HepG2 (cell line): ENCODE measurements at regions not wholly inside any gene's neighbourhood (a gene's known extent, or its start where the extent isn't known, plus 50 kb on each side); places are given as distances from the start of the nearest gene placed in this dataset.

Experiments used
- CREM ChIP-seq, 2 experiments: sonication (generic) in 1 of 2; formaldehyde crosslinking in 1 of 2; IDR thresholded peaks; 2 replicates each; pipeline versions ENCODE4 v1.4.0 to v1.6.1; 2016 to 2020; ENCODE audit warnings: antibody characterized with exemption in 1 of 2, mild to moderate bottlenecking in 1 of 2, missing genetic modification reagents in 1 of 2
- KLF6 ChIP-seq: IDR thresholded peaks from 2 replicates; pipeline ENCODE4 v1.8.0; 2016; ENCODE audit warnings: missing biosample characterization, missing genetic modification reagents
- NR2F1 ChIP-seq, 2 experiments: fragments of 450-650 bp in 1 of 2; formaldehyde crosslinking in 1 of 2; IDR thresholded peaks; 2 replicates each; pipeline versions ENCODE4 v1.5.0 to v1.6.1; 2016 to 2020; ENCODE audit warnings: mild to moderate bottlenecking in 1 of 2, missing compliant biosample characterization in 1 of 2, missing genetic modification reagents in 1 of 2, moderate library complexity in 1 of 2
- ONECUT2 ChIP-seq: sonication (generic); formaldehyde crosslinking; IDR thresholded peaks from 2 replicates; pipeline ENCODE4 v1.4.0; 2020; ENCODE audit warnings: missing genetic modification reagents
- SALL1 ChIP-seq: sonication (generic); formaldehyde crosslinking; IDR thresholded peaks from 2 replicates; pipeline ENCODE4 v1.8.0; 2022; ENCODE audit warnings: mild to moderate bottlenecking, missing genetic modification reagents
- SNAI1 ChIP-seq: sonication (generic); formaldehyde crosslinking; IDR thresholded peaks from 2 replicates; pipeline ENCODE4 v1.5.0; 2020; ENCODE audit warnings: mild to moderate bottlenecking, missing genetic modification reagents, borderline replicate concordance
- ZFAT ChIP-seq: sonication (generic); formaldehyde crosslinking; conservative IDR thresholded peaks from 2 replicates; pipeline ENCODE4 v1.8.1; 2023; ENCODE audit warnings: missing genetic modification reagents, inconsistent platforms
- ZNF263 ChIP-seq: sonication (generic); formaldehyde crosslinking; IDR thresholded peaks from 2 replicates; pipeline ENCODE4 v1.4.0; 2020; ENCODE audit warnings: missing genetic modification reagents
- ZNF652 ChIP-seq: IDR thresholded peaks from 2 replicates; pipeline ENCODE4 v1.6.1; 2016; ENCODE audit warnings: low read depth, borderline replicate concordance
- ZNF746 ChIP-seq: sonication (generic); formaldehyde crosslinking; IDR thresholded peaks from 2 replicates; pipeline ENCODE4 v1.8.0; 2022; ENCODE audit warnings: mild to moderate bottlenecking, missing genetic modification reagents
- TF ChIP-seq, protein P1 (sequence below): conservative IDR thresholded peaks from 2 replicates; pipeline ENCODE4 v1.6.1; 2018; ENCODE audit warnings: missing genetic modification reagents
- TF ChIP-seq, protein P2 (sequence below): sonication (generic); formaldehyde crosslinking; IDR thresholded peaks from 2 replicates; pipeline ENCODE4 v1.8.1; 2022; ENCODE audit warnings: low read depth, mild to moderate bottlenecking, missing genetic modification reagents
- TF ChIP-seq, protein P3 (sequence below): sonication (generic); formaldehyde crosslinking; IDR thresholded peaks from 2 replicates; pipeline ENCODE4 v1.4.0; 2020; ENCODE audit warnings: mild to moderate bottlenecking, missing genetic modification reagents
- TF ChIP-seq, protein P4 (sequence below): sonication (generic); formaldehyde crosslinking; IDR thresholded peaks from 2 replicates; pipeline ENCODE4 v1.4.0; 2020; ENCODE audit warnings: missing genetic modification reagents
- TF ChIP-seq, protein P5 (sequence below): sonication (generic); formaldehyde crosslinking; IDR thresholded peaks from 2 replicates; pipeline ENCODE4 v1.4.0; 2020; ENCODE audit warnings: missing genetic modification reagents, low read depth, mild to moderate bottlenecking, borderline replicate concordance

DNA sequence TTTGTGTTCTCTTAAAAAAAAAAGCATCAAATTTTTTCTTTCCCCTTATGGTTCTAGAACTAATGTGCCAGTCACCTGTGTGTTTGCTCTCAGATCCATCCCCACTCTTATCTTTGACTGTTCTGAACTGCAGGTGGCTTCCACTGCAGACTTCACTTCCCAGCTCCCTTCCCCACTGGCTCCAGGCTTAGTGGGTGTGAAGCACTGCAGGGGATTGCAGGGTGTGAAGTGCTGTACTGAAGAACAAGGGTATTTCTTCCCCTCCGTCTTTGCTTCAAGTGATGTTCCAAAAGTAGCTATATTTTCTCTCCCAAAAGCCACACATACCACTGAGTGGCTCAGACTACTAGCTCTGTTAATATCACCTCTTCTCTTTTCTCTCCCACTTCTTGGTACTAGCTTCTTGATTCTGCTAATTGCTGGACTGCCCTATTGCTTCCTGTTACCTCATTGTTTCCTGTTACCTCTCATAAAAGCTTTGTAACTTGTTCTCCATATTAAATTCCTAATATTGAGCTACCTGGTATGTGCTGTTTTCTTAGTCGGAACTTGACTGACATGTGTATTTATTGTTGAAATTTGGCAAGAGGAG, 115.4 kb upstream of the PRICKLE1 start (continued):
- TF ChIP-seq, protein P1, sequence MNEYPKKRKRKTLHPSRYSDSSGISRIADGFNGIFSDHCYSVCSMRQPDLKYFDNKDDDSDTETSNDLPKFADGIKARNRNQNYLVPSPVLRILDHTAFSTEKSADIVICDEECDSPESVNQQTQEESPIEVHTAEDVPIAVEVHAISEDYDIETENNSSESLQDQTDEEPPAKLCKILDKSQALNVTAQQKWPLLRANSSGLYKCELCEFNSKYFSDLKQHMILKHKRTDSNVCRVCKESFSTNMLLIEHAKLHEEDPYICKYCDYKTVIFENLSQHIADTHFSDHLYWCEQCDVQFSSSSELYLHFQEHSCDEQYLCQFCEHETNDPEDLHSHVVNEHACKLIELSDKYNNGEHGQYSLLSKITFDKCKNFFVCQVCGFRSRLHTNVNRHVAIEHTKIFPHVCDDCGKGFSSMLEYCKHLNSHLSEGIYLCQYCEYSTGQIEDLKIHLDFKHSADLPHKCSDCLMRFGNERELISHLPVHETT (CRISPR knock-in tag), result no peak
- TF ChIP-seq SALL1, result no peak
- no peak for TF ChIP-seq CREM (IDR thresholded peaks at IDR 0.05)
- TF ChIP-seq CREM (CRISPR knock-in tag; IDR thresholded peaks at IDR 0.05), result no peak
- no peak for TF ChIP-seq ZFAT (CRISPR knock-in tag)
- no peak for TF ChIP-seq ZNF746 (CRISPR knock-in tag)
- TF ChIP-seq, protein P2, sequence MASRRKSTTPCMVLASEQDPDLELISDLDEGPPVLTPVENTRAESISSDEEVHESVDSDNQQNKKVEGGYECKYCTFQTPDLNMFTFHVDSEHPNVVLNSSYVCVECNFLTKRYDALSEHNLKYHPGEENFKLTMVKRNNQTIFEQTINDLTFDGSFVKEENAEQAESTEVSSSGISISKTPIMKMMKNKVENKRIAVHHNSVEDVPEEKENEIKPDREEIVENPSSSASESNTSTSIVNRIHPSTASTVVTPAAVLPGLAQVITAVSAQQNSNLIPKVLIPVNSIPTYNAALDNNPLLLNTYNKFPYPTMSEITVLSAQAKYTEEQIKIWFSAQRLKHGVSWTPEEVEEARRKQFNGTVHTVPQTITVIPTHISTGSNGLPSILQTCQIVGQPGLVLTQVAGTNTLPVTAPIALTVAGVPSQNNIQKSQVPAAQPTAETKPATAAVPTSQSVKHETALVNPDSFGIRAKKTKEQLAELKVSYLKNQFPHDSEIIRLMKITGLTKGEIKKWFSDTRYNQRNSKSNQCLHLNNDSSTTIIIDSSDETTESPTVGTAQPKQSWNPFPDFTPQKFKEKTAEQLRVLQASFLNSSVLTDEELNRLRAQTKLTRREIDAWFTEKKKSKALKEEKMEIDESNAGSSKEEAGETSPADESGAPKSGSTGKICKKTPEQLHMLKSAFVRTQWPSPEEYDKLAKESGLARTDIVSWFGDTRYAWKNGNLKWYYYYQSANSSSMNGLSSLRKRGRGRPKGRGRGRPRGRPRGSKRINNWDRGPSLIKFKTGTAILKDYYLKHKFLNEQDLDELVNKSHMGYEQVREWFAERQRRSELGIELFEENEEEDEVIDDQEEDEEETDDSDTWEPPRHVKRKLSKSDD, result no peak
- TF ChIP-seq, protein P3, sequence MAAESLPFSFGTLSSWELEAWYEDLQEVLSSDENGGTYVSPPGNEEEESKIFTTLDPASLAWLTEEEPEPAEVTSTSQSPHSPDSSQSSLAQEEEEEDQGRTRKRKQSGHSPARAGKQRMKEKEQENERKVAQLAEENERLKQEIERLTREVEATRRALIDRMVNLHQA (CRISPR knock-in tag), result no peak
- no peak for TF ChIP-seq ZNF652 (CRISPR knock-in tag)
- TF ChIP-seq ZNF263 (CRISPR knock-in tag), result no peak
- no peak for TF ChIP-seq SNAI1
- TF ChIP-seq, protein P4, sequence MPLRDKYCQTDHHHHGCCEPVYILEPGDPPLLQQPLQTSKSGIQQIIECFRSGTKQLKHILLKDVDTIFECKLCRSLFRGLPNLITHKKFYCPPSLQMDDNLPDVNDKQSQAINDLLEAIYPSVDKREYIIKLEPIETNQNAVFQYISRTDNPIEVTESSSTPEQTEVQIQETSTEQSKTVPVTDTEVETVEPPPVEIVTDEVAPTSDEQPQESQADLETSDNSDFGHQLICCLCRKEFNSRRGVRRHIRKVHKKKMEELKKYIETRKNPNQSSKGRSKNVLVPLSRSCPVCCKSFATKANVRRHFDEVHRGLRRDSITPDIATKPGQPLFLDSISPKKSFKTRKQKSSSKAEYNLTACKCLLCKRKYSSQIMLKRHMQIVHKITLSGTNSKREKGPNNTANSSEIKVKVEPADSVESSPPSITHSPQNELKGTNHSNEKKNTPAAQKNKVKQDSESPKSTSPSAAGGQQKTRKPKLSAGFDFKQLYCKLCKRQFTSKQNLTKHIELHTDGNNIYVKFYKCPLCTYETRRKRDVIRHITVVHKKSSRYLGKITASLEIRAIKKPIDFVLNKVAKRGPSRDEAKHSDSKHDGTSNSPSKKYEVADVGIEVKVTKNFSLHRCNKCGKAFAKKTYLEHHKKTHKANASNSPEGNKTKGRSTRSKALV, result no peak
- no peak for TF ChIP-seq ONECUT2
- no peak for TF ChIP-seq NR2F1 (CRISPR knock-in tag; IDR thresholded peaks at IDR 0.05)
- TF ChIP-seq KLF6 (CRISPR knock-in tag), result no peak
- TF ChIP-seq, protein P5, sequence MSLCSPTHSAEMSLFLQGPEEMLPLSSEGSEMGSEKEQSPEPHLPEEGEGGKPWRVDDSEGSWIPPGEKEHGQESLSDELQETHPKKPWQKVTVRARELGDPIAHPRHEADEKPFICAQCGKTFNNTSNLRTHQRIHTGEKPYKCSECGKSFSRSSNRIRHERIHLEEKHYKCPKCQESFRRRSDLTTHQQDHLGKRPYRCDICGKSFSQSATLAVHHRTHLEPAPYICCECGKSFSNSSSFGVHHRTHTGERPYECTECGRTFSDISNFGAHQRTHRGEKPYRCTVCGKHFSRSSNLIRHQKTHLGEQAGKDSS (CRISPR knock-in tag), result no peak
